H1 (cell line): ENCODE measurements at regions not wholly inside any gene's neighbourhood (a gene's known extent, or its start where the extent isn't known, plus 50 kb on each side); places are given as distances from the start of the nearest gene placed in this dataset.

Experiments used
- CTCF ChIA-PET: fragments of 300-600 bp; sonication (Branson Sonifier 250); formaldehyde crosslinking; loops from one replicate; lab custom pipeline; 2021; ENCODE audit not compliant: partially characterized antibody; lab: Charles Lee
- POLR2A ChIA-PET: fragments of 300-600 bp; sonication (Branson Sonifier 250); formaldehyde crosslinking; loops from one replicate; lab custom pipeline; 2021; ENCODE audit warnings: inconsistent platforms; ENCODE audit not compliant: partially characterized antibody; lab: Charles Lee
- DNase-seq, 2 experiments: peaks; one replicate each; pipeline versions ENCODE4 v3.0.0 to v3.0.0-alpha.2; 2010 to 2022; ENCODE audit warnings: low spot score in 2 of 2, low read depth in 1 of 2, mixed read lengths in 1 of 2
- FAIRE-seq: peaks from 2 replicates; lab custom pipeline; 2011; peaks lifted over from hg19 to GRCh38; lab: Jason Lieb, UNC
- H2AFZ ChIP-seq: 2 replicates; pipeline ENCODE4 v1.8.1; 2012; ENCODE audit warnings: low read length, inconsistent platforms
- H2AK5ac ChIP-seq: 2 replicates; pipeline ENCODE4 v1.6.1; 2013; ENCODE audit warnings: low read depth, low read length
- H2BK120ac ChIP-seq: replicated peaks from 2 replicates; pipeline ENCODE3; 2013; ENCODE audit warnings: low read depth, low read length, inconsistent platforms
- H2BK12ac ChIP-seq: 2 replicates; pipeline ENCODE4 v1.6.1; 2013; ENCODE audit warnings: low read depth, low read length
- H2BK15ac ChIP-seq: 2 replicates; pipeline ENCODE4 v1.6.1; 2013; ENCODE audit warnings: low read length
- H2BK20ac ChIP-seq: 2 replicates; pipeline ENCODE4 v1.6.1; 2013; ENCODE audit warnings: low read length
- H2BK5ac ChIP-seq: 2 replicates; pipeline ENCODE4 v1.6.1; 2013; ENCODE audit warnings: low read depth, low read length
- H3K14ac ChIP-seq: 2 replicates; pipeline ENCODE4 v1.6.1; 2013; ENCODE audit warnings: inconsistent platforms; ENCODE audit not compliant: insufficient read length
- H3K18ac ChIP-seq: 2 replicates; pipeline ENCODE4 v1.6.1; 2013; ENCODE audit warnings: low read length; ENCODE audit errors: extremely low read depth
- H3K23ac ChIP-seq: 2 replicates; pipeline ENCODE4 v1.6.1; 2013; ENCODE audit warnings: inconsistent platforms; ENCODE audit not compliant: insufficient read length
- H3K23me2 ChIP-seq: 2 replicates; pipeline ENCODE4 v1.6.1; 2013; ENCODE audit warnings: low read depth, low read length
- H3K27ac ChIP-seq: 2 replicates; pipeline ENCODE4 v1.6.1; 2011; ENCODE audit warnings: low read depth, low read length, inconsistent platforms
- H3K27me3 ChIP-seq, 4 experiments: replicated peaks in 1 of 4; 1 replicate in 1 of 4; 2 replicates in 3 of 4; pipeline versions ENCODE4 v1.6.1 to v1.8.1; 2011 to 2013; ENCODE audit warnings: low read length in 3 of 4, mild to moderate bottlenecking in 3 of 4, inconsistent platforms in 2 of 4, mixed read lengths in 2 of 4, moderate library complexity in 1 of 4; ENCODE audit not compliant: control insufficient read depth in 3 of 4, insufficient read depth in 3 of 4; ENCODE audit errors: extremely low read depth in 1 of 4
- H3K36me3 ChIP-seq, 4 experiments: 2 replicates each; pipeline versions ENCODE4 v1.6.1 to v1.8.1; 2011 to 2013; ENCODE audit warnings: mild to moderate bottlenecking in 4 of 4, low read length in 3 of 4, moderate library complexity in 2 of 4, control low read depth in 1 of 4, inconsistent platforms in 1 of 4; ENCODE audit not compliant: insufficient read depth in 4 of 4, control insufficient read depth in 2 of 4
- H3K4ac ChIP-seq: replicated peaks from 2 replicates; pipeline ENCODE3; 2013; ENCODE audit warnings: low read length, low read depth, mixed read lengths, inconsistent platforms; ENCODE audit not compliant: insufficient read length
- H3K4me1 ChIP-seq, 4 experiments: replicated peaks in 1 of 4; 1 replicate in 1 of 4; 2 replicates in 3 of 4; pipeline versions ENCODE4 v1.6.1 to v1.8.1; 2011 to 2013; ENCODE audit warnings: low read length in 3 of 4, inconsistent platforms in 2 of 4, mixed read lengths in 1 of 4; ENCODE audit not compliant: insufficient read depth in 4 of 4, control insufficient read depth in 3 of 4
- H3K4me2 ChIP-seq, 2 experiments: 2 replicates each; pipeline versions ENCODE4 v1.6.1 to v1.8.1; 2011 to 2013; ENCODE audit warnings: low read depth in 2 of 2, low read length in 2 of 2, control low read depth in 1 of 2, inconsistent platforms in 1 of 2, mild to moderate bottlenecking in 1 of 2; ENCODE audit not compliant: insufficient read depth in 1 of 2
- H3K4me3 ChIP-seq, 4 experiments: fragments of 200-600, 300-600 bp in 1 of 4; sonication (generic), shearing (Covaris generic), sonication (Bioruptor Twin) in 1 of 4; 2 replicates each; pipeline versions ENCODE4 v1.5.1 to v1.8.1; 2011 to 2016; ENCODE audit warnings: low read length in 4 of 4, low read depth in 3 of 4, control low read depth in 2 of 4, inconsistent platforms in 2 of 4, mild to moderate bottlenecking in 2 of 4, mixed read lengths in 1 of 4, moderate library complexity in 1 of 4; ENCODE audit not compliant: insufficient read depth in 2 of 4; ENCODE audit errors: extremely low read depth in 1 of 4
- H3K56ac ChIP-seq: replicated peaks from 2 replicates; pipeline ENCODE3; 2013; ENCODE audit warnings: low read depth, mild to moderate bottlenecking, mixed read lengths, low read length, inconsistent platforms; ENCODE audit not compliant: insufficient read length
- H3K79me1 ChIP-seq: 2 replicates; pipeline ENCODE4 v1.6.1; 2013; ENCODE audit warnings: low read depth, low read length, control low read depth
- H3K79me2 ChIP-seq, 2 experiments: 2 replicates each; pipeline versions ENCODE4 v1.6.1 to v1.8.1; 2012 to 2013; ENCODE audit warnings: low read length in 2 of 2, mild to moderate bottlenecking in 2 of 2, inconsistent platforms in 1 of 2; ENCODE audit not compliant: insufficient read depth in 2 of 2, control insufficient read depth in 1 of 2
- H3K9ac ChIP-seq, 4 experiments: replicated peaks in 1 of 4; 1 replicate in 1 of 4; 2 replicates in 3 of 4; pipeline versions ENCODE4 v1.6.1 to v1.8.1; 2011 to 2013; ENCODE audit warnings: low read depth in 3 of 4, low read length in 3 of 4, control low read depth in 2 of 4, mild to moderate bottlenecking in 2 of 4, moderate library complexity in 2 of 4, inconsistent platforms in 1 of 4; ENCODE audit errors: extremely low read depth in 1 of 4
- H3K9me3 ChIP-seq, 2 experiments: 2 replicates each; pipeline versions ENCODE4 v1.6.1 to v1.8.1; 2012 to 2013; ENCODE audit warnings: mild to moderate bottlenecking in 2 of 2, moderate library complexity in 2 of 2, control low read depth in 1 of 2, inconsistent platforms in 1 of 2, low read depth in 1 of 2, low read length in 1 of 2, mixed read lengths in 1 of 2; ENCODE audit not compliant: insufficient read depth in 2 of 2
- H4K20me1 ChIP-seq, 2 experiments: replicated peaks in 1 of 2; 2 replicates each; pipeline versions ENCODE3 to v1.8.1; 2011 to 2013; ENCODE audit warnings: inconsistent platforms in 2 of 2, low read length in 2 of 2, mild to moderate bottlenecking in 1 of 2; ENCODE audit not compliant: insufficient read depth in 2 of 2, control insufficient read depth in 1 of 2
- H4K5ac ChIP-seq: 2 replicates; pipeline ENCODE4 v1.6.1; 2013; ENCODE audit warnings: low read length, low read depth, mixed read lengths, inconsistent platforms; ENCODE audit not compliant: insufficient read length
- H4K8ac ChIP-seq: 2 replicates; pipeline ENCODE4 v1.8.0; 2013; ENCODE audit warnings: mild to moderate bottlenecking, moderate library complexity, low read length, inconsistent platforms; ENCODE audit not compliant: insufficient read depth; ENCODE audit errors: extremely low read depth
- H4K91ac ChIP-seq: replicated peaks from 2 replicates; pipeline ENCODE3; 2013; ENCODE audit warnings: low read length, mixed read lengths, inconsistent platforms; ENCODE audit not compliant: insufficient read length
- CBX5 ChIP-seq: fragments of 300-800, 300-1000 bp; sonication (generic); IDR thresholded peaks from 2 replicates; pipeline ENCODE4 v1.7.1; 2016; ENCODE audit warnings: antibody characterized with exemption, low read length, low read depth
- CREB1 ChIP-seq: IDR thresholded peaks from 2 replicates; pipeline ENCODE4 v1.6.1; 2012; ENCODE audit warnings: inconsistent platforms
- KDM5A ChIP-seq: fragments of 200-600 bp; IDR thresholded peaks from 2 replicates; pipeline ENCODE4 v1.7.1; 2012; ENCODE audit warnings: mild to moderate bottlenecking, low read length, inconsistent platforms, mixed read lengths
- MAFK ChIP-seq: IDR thresholded peaks from 2 replicates; pipeline ENCODE4 v1.6.1; 2012; ENCODE audit warnings: low read depth, mild to moderate bottlenecking, improper control_type of control experiment, low read length
- POU5F1 ChIP-seq: IDR thresholded peaks from 2 replicates; pipeline ENCODE4 v1.6.1; 2011; ENCODE audit warnings: low read depth, mild to moderate bottlenecking, low read length, moderate library complexity
- SP1 ChIP-seq: IDR thresholded peaks from 2 replicates; pipeline ENCODE4 v1.6.1; 2011; ENCODE audit warnings: low read depth, low read length
- SUZ12 ChIP-seq: fragments of 200-600 bp; sonication (generic); IDR thresholded peaks from 2 replicates; pipeline ENCODE4 v1.6.1; 2012; ENCODE audit warnings: mild to moderate bottlenecking, inconsistent platforms, low read length, moderate library complexity, mixed read lengths
- TEAD4 ChIP-seq: IDR thresholded peaks from 2 replicates; pipeline ENCODE4 v1.6.1; 2012; ENCODE audit warnings: low read depth, low read length, inconsistent platforms, mixed read lengths
- WGBS, 2 experiments: shearing (Covaris generic) in 1 of 2; methylation state at CpG; one replicate each; pipeline versions ENCODE4 v1.1.6 to v1.1.7; 2013 to 2015; ENCODE audit warnings: low lambda C conversion rate in 2 of 2, mixed read lengths in 2 of 2, inconsistent platforms in 1 of 2, low coverage in 1 of 2, missing lambda C conversion rate in 1 of 2; ENCODE audit not compliant: insufficient replicate concordance in 2 of 2, insufficient coverage in 1 of 2, insufficient read length in 1 of 2; ENCODE audit errors: extremely low coverage in 1 of 2, missing lambda C conversion rate in 1 of 2; 5-methylcytosine and 5-hydroxymethylcytosine counted together
- TF ChIP-seq, protein P1 (sequence below): IDR thresholded peaks from 2 replicates; pipeline ENCODE4 v1.6.1; 2012; ENCODE audit warnings: inconsistent platforms
- TF ChIP-seq, protein P2 (sequence below): IDR thresholded peaks from 2 replicates; pipeline ENCODE4 v1.6.1; 2012; ENCODE audit warnings: inconsistent platforms

DNA sequence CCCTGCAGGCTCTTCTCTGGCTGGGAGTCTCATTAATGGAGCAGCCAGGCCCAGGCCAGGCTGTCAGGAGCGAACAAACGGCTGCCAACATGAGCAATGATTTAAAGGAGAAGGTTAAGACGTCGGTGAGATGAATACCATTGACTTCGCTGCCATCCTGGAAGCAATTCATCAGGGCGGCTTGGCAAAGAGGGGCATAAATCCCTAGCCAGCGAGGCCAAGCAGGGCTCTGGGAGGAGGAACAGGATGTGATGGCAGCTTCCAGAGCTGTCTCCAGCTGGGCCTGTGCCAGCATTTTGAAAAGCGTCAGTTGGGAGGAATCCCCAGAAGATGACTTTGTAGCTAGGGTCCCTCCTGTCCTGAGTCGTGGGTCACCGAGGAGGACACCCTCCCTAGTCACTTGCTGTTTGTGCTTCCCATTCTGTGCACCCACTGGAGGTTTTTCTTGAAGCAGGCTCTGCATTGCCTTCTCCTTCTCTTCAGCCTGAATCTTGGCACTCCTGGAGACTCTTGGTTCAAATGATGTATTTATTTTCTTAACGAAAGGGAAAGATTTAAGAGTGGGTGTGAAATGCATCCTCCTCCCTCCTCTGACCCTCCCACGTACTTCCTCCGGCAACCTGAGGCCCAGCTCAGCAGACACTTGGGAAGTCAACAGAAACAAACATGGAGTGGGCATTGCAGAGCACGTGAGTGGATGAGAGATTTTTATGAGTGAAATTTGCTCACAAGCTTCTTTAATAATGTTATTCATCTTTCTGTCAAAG is 476.3 kb upstream of the CADM1 start:
- no peak overlapping the region for H2AFZ ChIP-seq
- no peak overlapping the region for H3K4me3 ChIP-seq
- no peak for FAIRE-seq

More for the DNA sequence above, 476.3 kb upstream of the CADM1 start:
- no peak overlapping the region for H2BK15ac ChIP-seq
- peaks cover under 1% of the 10 kb centered on the region; the same call in 1 of the 2 replicates for H3K23me2 ChIP-seq
- ChIA-PET POLR2A (no interaction called here), CTCF (interaction anchor here (0.9 to 3.5 kb wide), 3 partner anchors 9 to 26 kb away, joined by 3 to 18 read pairs (median 3); no protein-coding TSS in a partner anchor)
- no peak overlapping the region for H3K14ac ChIP-seq
- no peaks in the 10 kb centered on the region for H3K36me3 ChIP-seq
- H2BK20ac ChIP-seq, result no peak overlapping the region
- no peak overlapping the region for H3K27ac ChIP-seq
- no peak overlapping the region for H3K4me2 ChIP-seq
- H3K9me3 ChIP-seq, result no peaks in the 10 kb centered on the region
- H3K4ac ChIP-seq, result no peak overlapping the region
- no peak overlapping the region for H3K56ac ChIP-seq
- no peak overlapping the region for H2BK120ac ChIP-seq
- no peaks in the 10 kb centered on the region for H4K20me1 ChIP-seq
- H3K4me1 ChIP-seq, result peaks cover 0 to 9% (median 2%) of the 10 kb centered on the region in 4 experiments; a peak in 3 of 7 replicates
- H2BK5ac ChIP-seq, result no peak overlapping the region
- H2AK5ac ChIP-seq, result no peak overlapping the region
- H3K23ac ChIP-seq, result no peak overlapping the region
- 89% methylated on average over 13 of the region's 14 CpGs; no CpG with 5 or more reads in 1 of the 2 experiments for WGBS, 2 experiments
- H4K5ac ChIP-seq, result no peak overlapping the region
- no peaks in the 10 kb centered on the region for H3K79me2 ChIP-seq
- H4K8ac ChIP-seq, result no peak overlapping the region
- no peak overlapping the region for H3K9ac ChIP-seq
- no peak overlapping the region for H3K18ac ChIP-seq
- TF ChIP-seq, protein P1, sequence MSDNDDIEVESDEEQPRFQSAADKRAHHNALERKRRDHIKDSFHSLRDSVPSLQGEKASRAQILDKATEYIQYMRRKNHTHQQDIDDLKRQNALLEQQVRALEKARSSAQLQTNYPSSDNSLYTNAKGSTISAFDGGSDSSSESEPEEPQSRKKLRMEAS, result no peak
- TF ChIP-seq CREB1 (no peak), SUZ12 (no peak), TEAD4 (no peak), CBX5 (no peak), KDM5A (no peak), POU5F1 (no peak), MAFK (no peak), SP1 (no peak)
- TF ChIP-seq, protein P2, sequence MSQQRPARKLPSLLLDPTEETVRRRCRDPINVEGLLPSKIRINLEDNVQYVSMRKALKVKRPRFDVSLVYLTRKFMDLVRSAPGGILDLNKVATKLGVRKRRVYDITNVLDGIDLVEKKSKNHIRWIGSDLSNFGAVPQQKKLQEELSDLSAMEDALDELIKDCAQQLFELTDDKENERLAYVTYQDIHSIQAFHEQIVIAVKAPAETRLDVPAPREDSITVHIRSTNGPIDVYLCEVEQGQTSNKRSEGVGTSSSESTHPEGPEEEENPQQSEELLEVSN, result no peak
- no peaks in the 10 kb centered on the region for H3K79me1 ChIP-seq
- no peak for DNase-seq
- no peak overlapping the region for H2BK12ac ChIP-seq
- H4K91ac ChIP-seq, result no peak overlapping the region
- H3K27me3 ChIP-seq, result peaks cover 6 to 26% (median 16%) of the 10 kb centered on the region in 4 experiments
